ENCODE measurements at regions not wholly inside any gene's neighbourhood (a gene's known extent, or its start where the extent isn't known, plus 50 kb on each side); places are given as distances from the start of the nearest gene placed in this dataset.

- Histone ChIP-seq H3K9me3 (ENCODE audit: low read depth) (no peaks in the 10 kb centered on the region), H3K27ac (peak overlapping the region; percentile 68), H3K27me3 (no peaks in the 10 kb centered on the region), H2AFZ (no peak overlapping the region), H4K20me1 (ENCODE audit: insufficient read depth, poor library complexity, severe bottlenecking) (no peaks in the 10 kb centered on the region), H3K4me2 (no peak overlapping the region), H3K4me1 (ENCODE audit: insufficient read depth) (peaks cover 31% of the 10 kb centered on the region), H3K9me2 (replicated peaks; ENCODE audit: insufficient read depth) (no peaks in the 10 kb centered on the region), H3K4me3 (no peak overlapping the region), H3K36me3 (replicated peaks; ENCODE audit: insufficient read depth, low read depth) (no peaks in the 10 kb centered on the region), H3K79me2 (no peaks in the 10 kb centered on the region)
- DNase-seq (ENCODE audit: low spot score), result no peak
- TF ChIP-seq EZH2phosphoT487 (IDR thresholded peaks at IDR 0.05; ENCODE audit: low read depth, severe bottlenecking, unreplicated experiment) (no peak), EZH2 (IDR thresholded peaks at IDR 0.05; ENCODE audit: borderline replicate concordance) (no peak), CTCF (IDR thresholded peaks at IDR 0.05; ENCODE audit: poor library complexity) (no peak)
- 50% methylated on average over 7 of the region's 7 CpGs for WGBS (ENCODE audit: low lambda C conversion rate, missing lambda C conversion rate)
Observed at GRCh38 chr12:42741771-42742510, 152.4 kb upstream of the PRICKLE1 start.

- Histone ChIP-seq H3K36me3 (replicated peaks; ENCODE audit: insufficient read depth, low read depth) (no peaks in the 10 kb centered on the region), H3K4me3 (no peak overlapping the region), H3K4me2 (no peak overlapping the region), H3K4me1 (ENCODE audit: insufficient read depth) (peaks cover 39% of the 10 kb centered on the region), H3K79me2 (no peaks in the 10 kb centered on the region), H3K9me3 (ENCODE audit: low read depth) (no peaks in the 10 kb centered on the region), H3K9me2 (replicated peaks; ENCODE audit: insufficient read depth) (no peaks in the 10 kb centered on the region), H4K20me1 (ENCODE audit: insufficient read depth, poor library complexity, severe bottlenecking) (no peaks in the 10 kb centered on the region), H3K27me3 (no peaks in the 10 kb centered on the region), H3K27ac (no peak overlapping the region), H2AFZ (no peak overlapping the region)
- DNase-seq (ENCODE audit: low spot score), result no peak
- no peak for TF ChIP-seq EZH2phosphoT487 (IDR thresholded peaks at IDR 0.05; ENCODE audit: low read depth, severe bottlenecking, unreplicated experiment)
- no peak for TF ChIP-seq CTCF (IDR thresholded peaks at IDR 0.05; ENCODE audit: poor library complexity)
- no peak for TF ChIP-seq EZH2 (IDR thresholded peaks at IDR 0.05; ENCODE audit: borderline replicate concordance)
- WGBS (ENCODE audit: low lambda C conversion rate, missing lambda C conversion rate), result 74% methylated on average over 2 of the region's 2 CpGs
Observed at GRCh38 chr12:42741091-42741490, 151.5 kb upstream of the PRICKLE1 start.

- 71% methylated on average over 3 of the region's 3 CpGs for WGBS (ENCODE audit: low lambda C conversion rate, missing lambda C conversion rate)
- TF ChIP-seq EZH2 (IDR thresholded peaks at IDR 0.05; ENCODE audit: borderline replicate concordance) (no peak), CTCF (IDR thresholded peaks at IDR 0.05; ENCODE audit: poor library complexity) (no peak), EZH2phosphoT487 (IDR thresholded peaks at IDR 0.05; ENCODE audit: low read depth, severe bottlenecking, unreplicated experiment) (no peak)
- H3K27ac ChIP-seq, result no peak overlapping the region
Observed at GRCh38 chr12:42737398-42737797, 147.9 kb upstream of the PRICKLE1 start.

More at GRCh38 chr12:42737398-42737797, 147.9 kb upstream of the PRICKLE1 start:
- Histone ChIP-seq H3K4me3 (no peak overlapping the region), H3K9me3 (ENCODE audit: low read depth) (no peaks in the 10 kb centered on the region), H3K79me2 (no peaks in the 10 kb centered on the region), H3K9me2 (replicated peaks; ENCODE audit: insufficient read depth) (no peaks in the 10 kb centered on the region), H4K20me1 (ENCODE audit: insufficient read depth, poor library complexity, severe bottlenecking) (no peaks in the 10 kb centered on the region), H3K36me3 (replicated peaks; ENCODE audit: insufficient read depth, low read depth) (no peaks in the 10 kb centered on the region), H3K4me2 (no peak overlapping the region), H2AFZ (no peak overlapping the region), H3K4me1 (ENCODE audit: insufficient read depth) (peaks cover 28% of the 10 kb centered on the region), H3K27me3 (no peaks in the 10 kb centered on the region)
- no peak for DNase-seq (ENCODE audit: low spot score)
